AG10803 (cell line): ENCODE measurements at regions not wholly inside any gene's neighbourhood (a gene's known extent, or its start where the extent isn't known, plus 50 kb on each side); places are given as distances from the start of the nearest gene placed in this dataset.

Experiments used
- DNase-seq: peaks from one replicate; pipeline ENCODE4 v3.0.0; 2010; ENCODE audit warnings: low read depth
- H3K4me3 ChIP-seq: 2 replicates; pipeline ENCODE4 v1.5.1; 2011; ENCODE audit warnings: mild to moderate bottlenecking, low read length, control low read depth
- CTCF ChIP-seq: conservative IDR thresholded peaks from 2 replicates; pipeline ENCODE4 v1.5.1; 2011; ENCODE audit warnings: mild to moderate bottlenecking, low read length, control low read depth, inconsistent platforms

DNA sequence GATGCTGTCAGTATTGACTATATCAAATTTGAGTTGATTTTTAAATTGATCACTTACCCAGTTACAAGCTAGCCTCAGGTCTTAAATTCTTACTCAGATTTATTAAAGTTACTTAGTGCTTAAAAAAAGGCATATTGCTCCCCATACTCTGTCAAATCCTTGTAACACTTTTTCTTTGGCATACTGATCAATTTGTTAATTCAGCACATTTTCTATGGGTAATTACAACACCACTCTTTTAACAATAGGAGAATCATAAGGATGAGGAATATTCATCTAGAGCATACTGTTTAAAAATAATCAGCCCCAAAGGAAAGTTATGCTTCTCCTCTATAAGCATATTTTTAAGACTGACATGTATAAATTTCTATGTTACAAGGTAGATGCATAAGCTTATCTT is 482.5 kb downstream of the PABPC4L start:
- no peak for DNase-seq
- no peak overlapping the region for H3K4me3 ChIP-seq
- TF ChIP-seq CTCF: no peak

DNA sequence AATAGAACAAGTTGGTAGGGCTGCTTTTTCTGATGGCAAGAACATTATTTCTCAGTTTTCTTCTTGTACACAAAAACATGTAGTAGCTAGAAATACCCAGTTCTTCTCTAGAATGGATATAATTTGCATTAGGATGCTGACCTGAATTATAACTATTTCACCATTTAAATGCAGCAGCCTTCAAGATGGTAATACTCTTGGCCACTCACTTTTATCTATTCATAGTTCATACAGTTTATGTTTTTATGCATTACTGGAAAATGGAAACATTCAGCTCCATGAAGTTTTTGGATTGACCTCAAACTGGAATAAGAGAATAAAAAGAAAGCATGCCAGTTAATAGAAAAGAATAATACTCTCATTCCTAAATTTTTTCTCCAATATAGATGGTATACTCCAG is 487.4 kb downstream of the PABPC4L start:
- TF ChIP-seq CTCF: no peak
- no peak for DNase-seq
- H3K4me3 ChIP-seq: no peak overlapping the region

DNA sequence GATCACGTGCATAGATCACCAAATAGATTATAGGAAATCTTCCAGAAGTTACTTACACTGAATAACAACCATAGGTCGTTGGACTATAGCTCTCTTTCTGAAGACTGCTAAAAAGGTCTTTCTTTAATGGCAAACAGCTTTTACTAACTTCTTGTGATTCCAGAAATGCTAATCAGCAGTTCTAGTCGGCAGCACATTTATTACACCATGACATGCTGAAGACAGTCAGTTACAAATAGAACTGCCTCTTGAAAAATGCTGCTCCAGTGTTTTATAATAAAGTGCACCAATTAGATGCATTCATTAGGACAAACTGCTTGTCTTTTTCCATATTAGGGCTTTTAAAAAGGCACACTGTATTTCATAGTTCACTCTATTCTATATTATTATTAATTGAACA is 488.2 kb downstream of the PABPC4L start:
- no peak for DNase-seq
- TF ChIP-seq CTCF: no peak
- H3K4me3 ChIP-seq: no peak overlapping the region

DNA sequence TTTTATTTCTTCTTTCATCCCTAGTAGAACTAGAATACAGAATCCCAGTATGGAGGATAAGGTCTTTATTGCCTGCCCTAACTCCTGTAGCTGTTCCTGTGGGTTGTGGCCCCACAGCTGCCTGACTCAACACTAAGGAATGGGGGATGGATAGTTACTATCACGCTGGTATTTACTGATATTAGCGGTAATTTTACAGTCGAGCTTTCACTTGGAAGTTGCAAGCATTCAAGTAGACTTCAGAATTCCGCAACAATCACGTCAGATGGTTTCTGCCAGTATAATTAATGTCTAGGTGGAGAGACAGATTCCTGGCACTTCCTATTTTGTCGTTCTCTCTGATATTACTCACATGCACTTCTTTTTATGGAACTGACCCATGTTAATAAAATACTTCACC is 489.8 kb downstream of the PABPC4L start:
- TF ChIP-seq CTCF: no peak
- no peak for DNase-seq
- H3K4me3 ChIP-seq: no peak overlapping the region

DNA sequence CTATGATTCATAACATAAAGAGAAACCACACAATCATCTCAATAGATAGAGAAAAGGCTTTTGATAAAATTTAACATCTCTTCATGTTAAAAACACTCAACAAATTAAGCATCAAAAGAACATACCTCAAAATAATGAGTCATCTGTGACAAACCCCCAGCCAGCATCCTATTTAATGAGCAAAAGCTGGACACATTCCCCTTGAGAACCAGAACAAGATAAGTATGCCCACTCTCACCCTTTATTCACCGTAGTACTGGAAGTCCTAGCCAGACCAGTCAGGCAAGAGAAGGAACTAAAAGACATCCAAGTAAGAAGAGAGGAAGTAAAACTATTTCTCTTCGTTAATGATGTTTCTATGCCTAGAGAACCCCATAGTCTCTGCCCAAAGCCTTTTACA is 507.2 kb downstream of the PABPC4L start:
- DNase-seq: no peak
- no peak overlapping the region for H3K4me3 ChIP-seq
- no peak for TF ChIP-seq CTCF

GRCh38 chr4:133683967-133684366 is 517.6 kb downstream of the PABPC4L start:
- TF ChIP-seq CTCF: no peak
- no peak for DNase-seq
- H3K4me3 ChIP-seq: no peak overlapping the region

DNA sequence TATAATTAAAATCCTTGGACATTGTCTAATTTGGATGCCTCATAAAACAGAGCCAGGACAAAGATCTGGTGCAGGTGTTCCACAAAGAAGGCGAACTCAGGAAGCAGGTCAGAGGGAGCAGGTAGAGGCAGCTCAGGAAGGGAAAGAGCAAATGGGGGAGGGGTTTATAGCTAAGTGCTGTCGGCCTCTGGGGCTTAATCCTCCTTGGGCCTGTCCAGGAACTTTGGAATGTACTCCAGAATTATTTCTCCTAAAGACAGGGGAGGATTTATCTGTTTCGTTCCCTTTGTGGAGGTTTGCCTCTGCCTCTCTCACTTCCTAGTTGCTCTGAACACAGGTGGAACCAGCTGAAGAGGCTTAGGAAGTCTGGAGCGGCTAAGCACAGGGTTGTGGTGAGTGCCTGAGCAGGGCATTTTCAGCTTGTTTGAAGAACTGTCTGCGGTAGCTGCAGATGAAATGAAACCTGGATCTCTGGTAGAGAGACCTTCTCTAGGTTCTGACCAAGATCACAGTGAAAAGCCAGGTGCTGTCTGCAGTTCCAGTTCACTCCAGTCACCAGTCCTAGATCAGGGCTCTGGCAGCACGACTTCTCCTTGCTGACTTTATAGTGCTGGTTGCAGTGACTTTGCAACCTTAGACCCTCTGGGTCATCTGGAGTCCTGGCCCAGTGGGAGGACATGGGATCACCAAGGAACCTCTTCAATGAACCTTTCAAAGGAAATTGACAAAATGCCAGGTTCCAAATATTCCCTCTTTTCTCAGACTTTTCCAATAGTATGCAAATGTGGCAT is 519.2 kb downstream of the PCDH10 start:
- no peak for DNase-seq
- H3K4me3 ChIP-seq: no peak overlapping the region
- TF ChIP-seq CTCF: no peak
